ENCODE measurements at regions not wholly inside any gene's neighbourhood (a gene's known extent, or its start where the extent isn't known, plus 50 kb on each side); places are given as distances from the start of the nearest gene placed in this dataset.

- no peak for TF ChIP-seq CTCF (IDR thresholded peaks at IDR 0.05)
- TF ChIP-seq POLR2A (IDR thresholded peaks at IDR 0.05) = no peak
Measured at GRCh38 chr3:24999357-24999756, 428.7 kb upstream of the RARB start.

Measured in right lobe of liver (tissue), 4 donors.